ENCODE measurements at regions not wholly inside any gene's neighbourhood (a gene's known extent, or its start where the extent isn't known, plus 50 kb on each side); places are given as distances from the start of the nearest gene placed in this dataset.
A peak's percentile ranks its signal among the peaks of the same experiment; 100 is the strongest.

GRCh38 chr2:173419506-173419905 is 64.8 kb downstream of the CDCA7 start:
- no peak overlapping the region for H3K4me3 ChIP-seq (ENCODE audit: low read depth, low read length)
- no peak for TF ChIP-seq CTCF (IDR thresholded peaks at IDR 0.05; ENCODE audit: insufficient read depth, low read length)
- DNase-seq (ENCODE audit: low read depth), result no peak

DNA sequence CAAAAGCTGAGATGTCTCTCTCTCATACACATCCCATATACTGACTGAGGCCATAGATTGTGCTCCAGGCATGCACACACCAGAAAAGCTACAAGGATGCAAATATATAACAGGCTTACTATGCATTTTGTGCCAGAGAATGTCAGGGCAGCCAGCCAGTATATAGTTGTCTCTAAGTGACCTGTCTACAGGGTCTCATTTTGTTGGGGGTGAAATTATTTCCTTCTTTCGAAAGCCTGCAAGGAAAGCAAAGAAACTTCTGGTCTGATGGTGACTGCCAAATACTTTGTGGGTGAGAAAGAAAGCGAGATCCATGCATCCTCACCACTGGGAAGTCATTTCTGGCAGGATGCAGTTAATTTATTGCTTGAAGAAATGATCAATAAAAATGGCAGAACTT is 70.2 kb downstream of the CDCA7 start:
- no peak for DNase-seq (ENCODE audit: low read depth)
- no peak for TF ChIP-seq CTCF (IDR thresholded peaks at IDR 0.05; ENCODE audit: insufficient read depth, low read length)

DNA sequence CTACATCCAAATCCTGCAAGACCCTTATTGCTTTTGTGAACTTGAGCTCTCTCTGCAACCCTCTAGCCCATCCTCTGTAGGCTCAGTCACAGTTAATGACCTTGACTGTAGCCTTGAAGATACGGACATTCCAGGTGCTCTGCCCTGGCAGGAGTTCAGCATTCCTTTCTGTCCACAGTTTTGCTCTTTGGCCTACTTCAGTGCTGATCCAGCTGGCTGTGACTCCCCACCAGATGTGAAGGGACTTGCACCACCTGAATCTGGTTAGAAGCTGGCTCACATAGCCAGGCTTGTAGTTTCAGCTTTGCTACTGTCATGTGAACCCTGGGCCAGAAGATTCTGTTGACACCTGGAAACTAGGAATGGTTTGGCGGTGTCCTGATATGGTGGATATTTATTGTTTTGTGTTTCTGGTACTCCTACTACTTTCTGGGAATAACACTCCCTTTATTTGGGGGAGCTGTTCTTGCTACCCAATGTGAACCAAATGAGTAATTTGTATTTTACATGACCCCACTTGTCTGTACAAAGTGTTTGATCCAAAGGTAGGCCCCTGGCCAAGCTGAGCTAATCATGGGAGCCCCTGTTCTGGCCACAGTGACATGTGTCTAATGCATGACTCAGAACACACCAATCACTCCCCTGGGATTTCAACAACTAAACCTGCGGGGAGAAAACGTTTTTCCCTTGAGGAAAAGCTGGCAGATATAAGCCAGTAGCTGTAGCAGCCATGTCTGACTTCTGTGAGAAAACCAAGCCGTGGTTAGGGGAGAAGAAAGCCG is 73.4 kb downstream of the CDCA7 start:
- TF ChIP-seq CTCF (IDR thresholded peaks at IDR 0.05; ENCODE audit: insufficient read depth, low read length), result no peak
- DNase-seq (ENCODE audit: low read depth), result peak; percentile 47

More for the DNA sequence above, 70.2 kb downstream of the CDCA7 start:
- H3K4me3 ChIP-seq (ENCODE audit: low read depth, low read length), result no peak overlapping the region

DNA sequence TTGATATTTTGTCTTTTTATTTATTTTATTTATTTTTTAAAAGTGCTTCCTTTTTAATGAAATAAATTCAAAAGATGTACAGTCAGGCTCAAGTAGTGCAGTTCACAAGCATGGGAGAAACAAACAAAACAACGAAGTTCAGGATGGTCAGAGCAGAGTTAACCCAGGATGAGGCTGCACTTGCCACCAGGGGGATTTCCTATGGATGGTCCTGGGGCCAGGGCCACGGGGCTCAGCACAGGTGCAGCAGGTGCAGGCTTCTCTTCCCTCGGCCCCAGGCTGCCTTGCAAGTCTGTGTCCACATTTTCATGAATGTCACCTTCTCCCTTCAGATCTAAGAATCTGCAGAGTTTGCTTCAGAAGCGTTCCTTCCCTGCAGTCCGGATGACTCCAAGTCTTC is 76.5 kb downstream of the CDCA7 start:
- TF ChIP-seq CTCF (IDR thresholded peaks at IDR 0.05; ENCODE audit: insufficient read depth, low read length), result no peak
- DNase-seq (ENCODE audit: low read depth), result no peak
- no peak overlapping the region for H3K4me3 ChIP-seq (ENCODE audit: low read depth, low read length)

More for the DNA sequence above, 73.4 kb downstream of the CDCA7 start:
- no peak overlapping the region for H3K4me3 ChIP-seq (ENCODE audit: low read depth, low read length)

DNA sequence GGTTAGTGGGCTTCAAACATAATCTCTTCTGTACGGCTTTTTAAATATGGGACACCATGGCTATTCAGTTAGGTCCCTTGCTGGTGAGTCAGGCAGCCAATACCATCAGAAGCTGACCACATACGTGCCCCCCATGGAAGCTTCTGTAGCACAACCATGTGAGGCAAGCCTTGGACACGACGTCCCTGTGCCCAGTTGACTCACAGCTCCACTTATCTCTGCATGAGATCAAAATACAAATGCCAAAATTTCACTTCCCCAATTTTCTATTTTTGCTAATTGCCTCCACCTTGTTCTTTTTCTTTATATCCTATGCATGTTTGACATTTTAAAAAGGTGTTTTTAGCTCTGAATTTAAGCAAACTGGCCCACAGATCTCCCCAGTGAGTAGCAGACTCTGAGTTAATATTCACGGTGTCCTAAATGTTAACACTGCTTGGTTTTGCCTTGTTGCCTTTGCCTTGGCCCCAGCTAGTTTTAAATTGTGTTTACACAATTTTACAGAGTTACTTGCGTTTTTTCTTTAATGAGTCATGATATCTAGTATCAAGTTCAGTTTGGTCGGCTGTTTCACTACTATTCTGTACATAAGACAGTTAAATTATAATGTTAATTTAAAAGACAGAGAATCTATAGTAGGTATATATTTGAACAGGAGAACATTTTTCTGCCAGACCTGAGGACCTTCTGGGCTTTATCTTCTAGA is 77.5 kb downstream of the CDCA7 start:
- DNase-seq (ENCODE audit: low read depth), result no peak
- H3K4me3 ChIP-seq (ENCODE audit: low read depth, low read length), result no peak overlapping the region
- TF ChIP-seq CTCF (IDR thresholded peaks at IDR 0.05; ENCODE audit: insufficient read depth, low read length), result no peak

GRCh38 chr2:173434762-173435569 is 80.3 kb downstream of the CDCA7 start:
- no peak for TF ChIP-seq CTCF (IDR thresholded peaks at IDR 0.05; ENCODE audit: insufficient read depth, low read length)
- DNase-seq (ENCODE audit: low read depth), result no peak
- no peak overlapping the region for H3K4me3 ChIP-seq (ENCODE audit: low read depth, low read length)
